CD4-positive, alpha-beta T cell treated with Interleukin-4 for 4 hours (primary cell): ENCODE measurements at regions not wholly inside any gene's neighbourhood (a gene's known extent, or its start where the extent isn't known, plus 50 kb on each side); places are given as distances from the start of the nearest gene placed in this dataset.
"Not testable (repeated sequence)": the region's sequence is repeated elsewhere in the genome, so short reads cannot be mapped to it uniquely, and the experiment has no call there.

Experiments
- DNase-seq: peaks from one replicate; pipeline ENCODE4 v3.0.0-alpha.2; 2020

GRCh38 chr1:116819081-116819480 lies 64.9 kb downstream of the CD2 start:
- DNase-seq = no peak

GRCh38 chr1:116820369-116820768 lies 66.1 kb downstream of the CD2 start:
- no peak for DNase-seq

- no peak for DNase-seq
Observed at GRCh38 chr1:116821763-116822162, 67.5 kb downstream of the CD2 start.

GRCh38 chr1:116824631-116825206 lies 70.5 kb downstream of the CD2 start:
- DNase-seq = no peak

GRCh38 chr1:116825207-116825719 lies 71.0 kb downstream of the CD2 start:
- DNase-seq = no peak

- DNase-seq = no peak
Observed at GRCh38 chr1:116825720-116826438, 71.6 kb downstream of the CD2 start.

GRCh38 chr1:116826818-116827606 lies 72.8 kb downstream of the CD2 start:
- peak; percentile 69 for DNase-seq

GRCh38 chr1:116827607-116828105 lies 73.4 kb downstream of the CD2 start:
- DNase-seq = no peak

- DNase-seq = no peak
Observed at GRCh38 chr1:116832308-116832931, 77.3 kb upstream of the PTGFRN start.

- DNase-seq = no peak
Observed at GRCh38 chr1:116832932-116833578, 76.7 kb upstream of the PTGFRN start.

- no peak for DNase-seq
Observed at GRCh38 chr1:116833718-116834117, 76.0 kb upstream of the PTGFRN start.

GRCh38 chr1:116834595-116834994 lies 75.1 kb upstream of the PTGFRN start:
- no peak for DNase-seq

- DNase-seq = no peak
Observed at GRCh38 chr1:116835161-116835560, 74.6 kb upstream of the PTGFRN start.

- DNase-seq = no peak
Observed at GRCh38 chr1:116836099-116836498, 73.6 kb upstream of the PTGFRN start.

GRCh38 chr1:116841569-116842344 lies 68.0 kb upstream of the PTGFRN start:
- no peak for DNase-seq

- no peak for DNase-seq
Observed at GRCh38 chr1:116842654-116843053, 67.1 kb upstream of the PTGFRN start.

GRCh38 chr1:116844775-116845174 lies 64.9 kb upstream of the PTGFRN start:
- no peak for DNase-seq

- no peak for DNase-seq
Observed at GRCh38 chr1:116847190-116847589, 62.5 kb upstream of the PTGFRN start.

GRCh38 chr1:116847688-116848531 lies 61.8 kb upstream of the PTGFRN start:
- DNase-seq = peak; percentile 6

GRCh38 chr1:116850436-116850835 lies 59.3 kb upstream of the PTGFRN start:
- DNase-seq = no peak

- not testable (repeated sequence) for DNase-seq
Observed at GRCh38 chr1:116851189-116851588, 58.5 kb upstream of the PTGFRN start.
